Esophagus muscularis mucosa (tissue), 4 donors: ENCODE measurements at regions not wholly inside any gene's neighbourhood (a gene's known extent, or its start where the extent isn't known, plus 50 kb on each side); places are given as distances from the start of the nearest gene placed in this dataset.

Experiments
- EP300 ChIP-seq: sonication (generic); formaldehyde crosslinking; IDR thresholded peaks from one replicate; pipeline ENCODE4 v1.6.1; 2017; ENCODE audit warnings: antibody characterized with exemption
- POLR2A ChIP-seq: fragments of 450-650 bp; IDR thresholded peaks from one replicate; pipeline ENCODE4 v1.6.1; 2017; ENCODE audit warnings: antibody characterized with exemption, moderate library complexity, mild to moderate bottlenecking, low read depth
- POLR2AphosphoS5 ChIP-seq, 2 donors: sonication (generic); formaldehyde crosslinking; IDR thresholded peaks; one replicate each; pipeline ENCODE4 v1.6.1; 2017; ENCODE audit warnings: antibody characterized with exemption in 2 of 2
- TF ChIP-seq, protein P1 (sequence below), 3 experiments: fragments of 200-600 bp in 2 of 3; fragments of 450-650 bp in 1 of 3; sonication (generic) in 2 of 3; IDR thresholded peaks; one replicate each; pipeline ENCODE4 v1.5.1; 2017 to 2019; ENCODE audit warnings: antibody characterized with exemption in 3 of 3, mild to moderate bottlenecking in 2 of 3, moderate library complexity in 1 of 3

- TF ChIP-seq, protein P1, sequence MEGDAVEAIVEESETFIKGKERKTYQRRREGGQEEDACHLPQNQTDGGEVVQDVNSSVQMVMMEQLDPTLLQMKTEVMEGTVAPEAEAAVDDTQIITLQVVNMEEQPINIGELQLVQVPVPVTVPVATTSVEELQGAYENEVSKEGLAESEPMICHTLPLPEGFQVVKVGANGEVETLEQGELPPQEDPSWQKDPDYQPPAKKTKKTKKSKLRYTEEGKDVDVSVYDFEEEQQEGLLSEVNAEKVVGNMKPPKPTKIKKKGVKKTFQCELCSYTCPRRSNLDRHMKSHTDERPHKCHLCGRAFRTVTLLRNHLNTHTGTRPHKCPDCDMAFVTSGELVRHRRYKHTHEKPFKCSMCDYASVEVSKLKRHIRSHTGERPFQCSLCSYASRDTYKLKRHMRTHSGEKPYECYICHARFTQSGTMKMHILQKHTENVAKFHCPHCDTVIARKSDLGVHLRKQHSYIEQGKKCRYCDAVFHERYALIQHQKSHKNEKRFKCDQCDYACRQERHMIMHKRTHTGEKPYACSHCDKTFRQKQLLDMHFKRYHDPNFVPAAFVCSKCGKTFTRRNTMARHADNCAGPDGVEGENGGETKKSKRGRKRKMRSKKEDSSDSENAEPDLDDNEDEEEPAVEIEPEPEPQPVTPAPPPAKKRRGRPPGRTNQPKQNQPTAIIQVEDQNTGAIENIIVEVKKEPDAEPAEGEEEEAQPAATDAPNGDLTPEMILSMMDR (IDR thresholded peaks at IDR 0.05), result no peak
- TF ChIP-seq POLR2AphosphoS5 (IDR thresholded peaks at IDR 0.05) (no peak), POLR2A (no peak), EP300 (no peak)
Observed at GRCh38 chr2:166695154-166695553, 193.1 kb upstream of the XIRP2 start.
